ENCODE measurements at regions not wholly inside any gene's neighbourhood (a gene's known extent, or its start where the extent isn't known, plus 50 kb on each side); places are given as distances from the start of the nearest gene placed in this dataset.

DNA sequence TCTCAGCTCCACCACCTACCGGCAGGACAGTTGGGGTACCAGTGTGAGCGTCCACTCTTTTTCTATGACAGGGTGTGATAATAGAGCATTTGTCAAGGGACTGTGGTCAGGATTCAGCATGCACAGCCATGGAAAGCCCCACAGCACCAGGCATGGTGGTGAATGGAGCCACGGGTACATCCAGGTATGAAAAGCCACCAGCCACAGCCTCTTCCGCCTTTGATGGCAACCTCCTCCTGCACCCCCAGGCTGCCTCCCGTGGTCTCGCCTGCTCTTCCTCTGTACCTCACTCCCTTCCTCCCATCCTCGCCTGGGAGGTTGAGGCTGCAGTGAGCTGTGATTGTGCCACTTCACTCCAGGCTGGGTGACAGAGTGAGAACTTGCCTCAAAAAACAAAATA, 90.2 kb upstream of the CHST15 start:
- TF ChIP-seq, protein P1, sequence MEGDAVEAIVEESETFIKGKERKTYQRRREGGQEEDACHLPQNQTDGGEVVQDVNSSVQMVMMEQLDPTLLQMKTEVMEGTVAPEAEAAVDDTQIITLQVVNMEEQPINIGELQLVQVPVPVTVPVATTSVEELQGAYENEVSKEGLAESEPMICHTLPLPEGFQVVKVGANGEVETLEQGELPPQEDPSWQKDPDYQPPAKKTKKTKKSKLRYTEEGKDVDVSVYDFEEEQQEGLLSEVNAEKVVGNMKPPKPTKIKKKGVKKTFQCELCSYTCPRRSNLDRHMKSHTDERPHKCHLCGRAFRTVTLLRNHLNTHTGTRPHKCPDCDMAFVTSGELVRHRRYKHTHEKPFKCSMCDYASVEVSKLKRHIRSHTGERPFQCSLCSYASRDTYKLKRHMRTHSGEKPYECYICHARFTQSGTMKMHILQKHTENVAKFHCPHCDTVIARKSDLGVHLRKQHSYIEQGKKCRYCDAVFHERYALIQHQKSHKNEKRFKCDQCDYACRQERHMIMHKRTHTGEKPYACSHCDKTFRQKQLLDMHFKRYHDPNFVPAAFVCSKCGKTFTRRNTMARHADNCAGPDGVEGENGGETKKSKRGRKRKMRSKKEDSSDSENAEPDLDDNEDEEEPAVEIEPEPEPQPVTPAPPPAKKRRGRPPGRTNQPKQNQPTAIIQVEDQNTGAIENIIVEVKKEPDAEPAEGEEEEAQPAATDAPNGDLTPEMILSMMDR (IDR thresholded peaks at IDR 0.05; ENCODE audit: low read depth, low read length, poor library complexity, severe bottlenecking): no peak
- TF ChIP-seq EZH2phosphoT487 (IDR thresholded peaks at IDR 0.05; ENCODE audit: borderline replicate concordance, low read length): no peak
